HepG2 (cell line): ENCODE measurements at regions not wholly inside any gene's neighbourhood (a gene's known extent, or its start where the extent isn't known, plus 50 kb on each side); places are given as distances from the start of the nearest gene placed in this dataset.

Experiments
- BORCS8-MEF2B ChIP-seq: sonication (generic); formaldehyde crosslinking; IDR thresholded peaks from 2 replicates; pipeline ENCODE4 v1.8.0; 2022; ENCODE audit warnings: mild to moderate bottlenecking, missing genetic modification reagents
- CAMTA2 ChIP-seq: sonication (generic); formaldehyde crosslinking; IDR thresholded peaks from 2 replicates; pipeline ENCODE4 v1.4.0; 2020; ENCODE audit warnings: mild to moderate bottlenecking, missing genetic modification reagents, borderline replicate concordance
- ZFP90 ChIP-seq: sonication (generic); formaldehyde crosslinking; IDR thresholded peaks from 2 replicates; pipeline ENCODE4 v1.8.0; 2022; ENCODE audit warnings: missing genetic modification reagents, mild to moderate bottlenecking, inconsistent platforms, borderline replicate concordance
- TF ChIP-seq, protein P1 (sequence below): sonication (generic); formaldehyde crosslinking; IDR thresholded peaks from 2 replicates; pipeline ENCODE4 v1.4.0; 2020; ENCODE audit warnings: mild to moderate bottlenecking, missing genetic modification reagents

DNA sequence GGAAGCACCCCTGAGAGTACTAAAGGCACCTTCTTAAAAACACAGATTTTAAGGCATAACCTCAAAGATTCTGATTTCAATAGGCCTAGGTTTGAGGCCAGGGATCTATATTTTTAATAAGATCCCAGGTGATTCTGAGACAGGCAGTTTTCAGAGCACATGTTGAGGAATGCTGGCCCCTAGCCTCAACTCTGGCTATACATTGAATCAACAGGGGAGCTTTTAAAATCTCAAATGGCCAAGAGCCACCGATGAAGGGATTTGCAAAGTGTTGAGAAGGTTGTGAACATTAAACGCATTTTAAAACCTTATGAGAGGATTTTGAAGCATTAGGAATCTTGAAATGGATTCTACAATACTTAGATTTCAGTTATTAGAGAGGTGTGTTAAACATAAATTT lies 268.8 kb upstream of the ARHGEF26 start:
- TF ChIP-seq, protein P1, sequence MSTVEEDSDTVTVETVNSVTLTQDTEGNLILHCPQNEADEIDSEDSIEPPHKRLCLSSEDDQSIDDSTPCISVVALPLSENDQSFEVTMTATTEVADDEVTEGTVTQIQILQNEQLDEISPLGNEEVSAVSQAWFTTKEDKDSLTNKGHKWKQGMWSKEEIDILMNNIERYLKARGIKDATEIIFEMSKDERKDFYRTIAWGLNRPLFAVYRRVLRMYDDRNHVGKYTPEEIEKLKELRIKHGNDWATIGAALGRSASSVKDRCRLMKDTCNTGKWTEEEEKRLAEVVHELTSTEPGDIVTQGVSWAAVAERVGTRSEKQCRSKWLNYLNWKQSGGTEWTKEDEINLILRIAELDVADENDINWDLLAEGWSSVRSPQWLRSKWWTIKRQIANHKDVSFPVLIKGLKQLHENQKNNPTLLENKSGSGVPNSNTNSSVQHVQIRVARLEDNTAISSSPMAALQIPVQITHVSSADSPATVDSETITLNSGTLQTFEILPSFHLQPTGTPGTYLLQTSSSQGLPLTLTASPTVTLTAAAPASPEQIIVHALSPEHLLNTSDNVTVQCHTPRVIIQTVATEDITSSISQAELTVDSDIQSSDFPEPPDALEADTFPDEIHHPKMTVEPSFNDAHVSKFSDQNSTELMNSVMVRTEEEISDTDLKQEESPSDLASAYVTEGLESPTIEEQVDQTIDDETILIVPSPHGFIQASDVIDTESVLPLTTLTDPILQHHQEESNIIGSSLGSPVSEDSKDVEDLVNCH: no peak
- TF ChIP-seq ZFP90 (CRISPR knock-in tag) (no peak), BORCS8-MEF2B (CRISPR knock-in tag) (no peak), CAMTA2 (CRISPR knock-in tag) (no peak)
